ENCODE measurements at regions not wholly inside any gene's neighbourhood (a gene's known extent, or its start where the extent isn't known, plus 50 kb on each side); places are given as distances from the start of the nearest gene placed in this dataset.

- DNase-seq: no peak
These were observed 212.6 kb downstream of the DTHD1 start for GRCh38 chr4:36494016-36494415.

- no peak for DNase-seq
These were observed 213.3 kb downstream of the DTHD1 start for GRCh38 chr4:36494747-36495146.

- DNase-seq: no peak
These were observed 220.9 kb downstream of the DTHD1 start for GRCh38 chr4:36502350-36502749.

- DNase-seq: no peak
These were observed 227.0 kb downstream of the DTHD1 start for GRCh38 chr4:36508394-36508793.

GRCh38 chr4:36509845-36510244, 228.4 kb downstream of the DTHD1 start:
- no peak for DNase-seq

- no peak for DNase-seq
These were observed 230.4 kb downstream of the DTHD1 start for GRCh38 chr4:36511785-36512184.

GRCh38 chr4:36516522-36517095, 235.2 kb downstream of the DTHD1 start:
- no peak for DNase-seq

GRCh38 chr4:36523182-36523581, 241.8 kb downstream of the DTHD1 start:
- DNase-seq: no peak

- no peak for DNase-seq
These were observed 251.4 kb downstream of the DTHD1 start for GRCh38 chr4:36532670-36533379.

GRCh38 chr4:36533944-36534343, 252.5 kb downstream of the DTHD1 start:
- DNase-seq: no peak

- no peak for DNase-seq
These were observed 266.0 kb downstream of the DTHD1 start for GRCh38 chr4:36547383-36547782.

- DNase-seq: no peak
These were observed 267.8 kb downstream of the DTHD1 start for GRCh38 chr4:36549252-36549651.

GRCh38 chr4:36549992-36550391, 268.6 kb downstream of the DTHD1 start:
- no peak for DNase-seq

GRCh38 chr4:36551697-36552214, 270.3 kb downstream of the DTHD1 start:
- no peak for DNase-seq

GRCh38 chr4:36553029-36553428, 271.6 kb downstream of the DTHD1 start:
- no peak for DNase-seq

- DNase-seq: no peak
These were observed 272.0 kb downstream of the DTHD1 start for GRCh38 chr4:36553453-36553852.

- no peak for DNase-seq
These were observed 275.6 kb downstream of the DTHD1 start for GRCh38 chr4:36556984-36557383.

GRCh38 chr4:36568575-36568974, 287.2 kb downstream of the DTHD1 start:
- no peak for DNase-seq

GRCh38 chr4:36573441-36573840, 292.0 kb downstream of the DTHD1 start:
- no peak for DNase-seq

- DNase-seq: no peak
These were observed 293.4 kb downstream of the DTHD1 start for GRCh38 chr4:36574816-36575215.

GRCh38 chr4:36582198-36582597, 300.8 kb downstream of the DTHD1 start:
- DNase-seq: no peak

- no peak for DNase-seq
These were observed 306.6 kb downstream of the DTHD1 start for GRCh38 chr4:36587909-36588472.

GRCh38 chr4:36590343-36590742, 308.9 kb downstream of the DTHD1 start:
- no peak for DNase-seq

GRCh38 chr4:36601864-36602495, 320.6 kb downstream of the DTHD1 start:
- no peak for DNase-seq

Measured in fibroblast of skin of back (primary cell).